ENCODE measurements at regions not wholly inside any gene's neighbourhood (a gene's known extent, or its start where the extent isn't known, plus 50 kb on each side); places are given as distances from the start of the nearest gene placed in this dataset.

GRCh38 chr21:30986965-30987364, 51.3 kb downstream of the KRTAP19-8 start:
- peak; percentile 49 for DNase-seq

GRCh38 chr21:30984889-30985288, 53.4 kb downstream of the KRTAP19-8 start:
- peak; percentile 67 for DNase-seq

GRCh38 chr21:30981403-30981802, 56.9 kb downstream of the KRTAP19-8 start:
- peak; percentile 5 for DNase-seq

- no peak for DNase-seq
Measured at GRCh38 chr21:30979054-30979453, 59.2 kb downstream of the KRTAP19-8 start.

- no peak for DNase-seq
Measured at GRCh38 chr21:30964283-30964682, 74.0 kb downstream of the KRTAP19-8 start.

- DNase-seq, result no peak
Measured at GRCh38 chr21:30963502-30963901, 74.8 kb downstream of the KRTAP19-8 start.

- no peak for DNase-seq
Measured at GRCh38 chr21:30962013-30962412, 76.3 kb downstream of the KRTAP19-8 start.

GRCh38 chr21:30958741-30959140, 77.4 kb upstream of the KRTAP11-1 start:
- no peak for DNase-seq

GRCh38 chr21:30957010-30957409, 75.6 kb upstream of the KRTAP11-1 start:
- no peak for DNase-seq

GRCh38 chr21:30953605-30954004, 72.2 kb upstream of the KRTAP11-1 start:
- no peak for DNase-seq

GRCh38 chr21:30947141-30947540, 65.8 kb upstream of the KRTAP11-1 start:
- no peak for DNase-seq

GRCh38 chr21:30943920-30944319, 62.5 kb upstream of the KRTAP11-1 start:
- no peak for DNase-seq

- DNase-seq, result no peak
Measured at GRCh38 chr21:30943243-30943642, 61.9 kb upstream of the KRTAP11-1 start.

GRCh38 chr21:30942192-30942591, 60.8 kb upstream of the KRTAP11-1 start:
- DNase-seq, result no peak

GRCh38 chr21:30936207-30936606, 54.8 kb upstream of the KRTAP11-1 start:
- no peak for DNase-seq

- DNase-seq, result no peak
Measured at GRCh38 chr21:30935889-30936168, 54.4 kb upstream of the KRTAP11-1 start.

- DNase-seq, result no peak
Measured at GRCh38 chr21:30935121-30935888, 53.9 kb upstream of the KRTAP11-1 start.

GRCh38 chr21:30932686-30933085, 51.3 kb upstream of the KRTAP11-1 start:
- DNase-seq, result no peak
